Activated naive CD4-positive, alpha-beta T cell treated with anti-CD3 and anti-CD28 coated beads, Interleukin-2, amount 50 U/mL, for 24 hours (primary cell): ENCODE measurements at regions not wholly inside any gene's neighbourhood (a gene's known extent, or its start where the extent isn't known, plus 50 kb on each side); places are given as distances from the start of the nearest gene placed in this dataset.
"Not testable (repeated sequence)": the region's sequence is repeated elsewhere in the genome, so short reads cannot be mapped to it uniquely, and the experiment has no call there.

ENCODE experiments used
- H3K27ac Mint-ChIP-seq: one replicate; pipeline ENCODE4 v1.8.0; 2021; ENCODE audit warnings: mild to moderate bottlenecking, mixed read lengths
- H3K27me3 Mint-ChIP-seq: one replicate; pipeline ENCODE4 v1.8.0; 2021; ENCODE audit warnings: mixed read lengths
- H3K36me3 Mint-ChIP-seq: one replicate; pipeline ENCODE4 v1.8.0; 2021; ENCODE audit warnings: mixed read lengths
- H3K4me1 Mint-ChIP-seq: one replicate; pipeline ENCODE4 v1.8.0; 2021; ENCODE audit warnings: mixed read lengths
- H3K4me3 Mint-ChIP-seq: one replicate; pipeline ENCODE4 v1.8.0; 2021; ENCODE audit warnings: mild to moderate bottlenecking, mixed read lengths
- H3K9me3 Mint-ChIP-seq: one replicate; pipeline ENCODE4 v1.8.0; 2021; ENCODE audit warnings: mixed read lengths

- no peak overlapping the region for H3K27ac Mint-ChIP-seq
- H3K36me3 Mint-ChIP-seq = no peaks in the 10 kb centered on the region
- H3K4me1 Mint-ChIP-seq = peaks cover 6% of the 10 kb centered on the region
- no peak overlapping the region for H3K4me3 Mint-ChIP-seq
- H3K27me3 Mint-ChIP-seq = no peaks in the 10 kb centered on the region
- no peaks in the 10 kb centered on the region for H3K9me3 Mint-ChIP-seq
These were observed 211.9 kb upstream of the IRF2BP2 start for GRCh38 chr1:234821840-234822239.

DNA sequence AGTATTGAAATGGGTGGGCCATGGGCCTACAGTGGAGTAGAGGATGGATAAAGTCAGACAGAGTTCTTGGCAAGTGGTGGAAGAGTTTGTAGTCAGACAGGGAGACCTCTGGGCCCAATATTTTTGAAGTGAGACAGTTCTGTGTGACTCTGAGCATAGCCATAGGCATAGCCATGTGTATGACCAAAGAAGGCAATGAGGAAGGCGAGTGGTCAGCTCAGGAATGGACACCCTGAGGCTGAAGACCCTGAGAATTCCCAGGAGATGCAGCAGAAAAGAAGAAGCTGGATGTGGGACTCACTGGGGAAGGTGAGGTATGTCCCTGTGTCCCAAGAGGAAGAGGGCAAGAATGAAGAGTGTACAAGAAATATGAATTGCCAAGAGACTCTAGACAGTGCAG lies 210.6 kb upstream of the IRF2BP2 start:
- Mint-ChIP-seq H3K27me3 (no peaks in the 10 kb centered on the region), H3K9me3 (no peaks in the 10 kb centered on the region), H3K27ac (no peak overlapping the region), H3K4me3 (no peak overlapping the region), H3K4me1 (peaks cover 4% of the 10 kb centered on the region), H3K36me3 (no peaks in the 10 kb centered on the region)

DNA sequence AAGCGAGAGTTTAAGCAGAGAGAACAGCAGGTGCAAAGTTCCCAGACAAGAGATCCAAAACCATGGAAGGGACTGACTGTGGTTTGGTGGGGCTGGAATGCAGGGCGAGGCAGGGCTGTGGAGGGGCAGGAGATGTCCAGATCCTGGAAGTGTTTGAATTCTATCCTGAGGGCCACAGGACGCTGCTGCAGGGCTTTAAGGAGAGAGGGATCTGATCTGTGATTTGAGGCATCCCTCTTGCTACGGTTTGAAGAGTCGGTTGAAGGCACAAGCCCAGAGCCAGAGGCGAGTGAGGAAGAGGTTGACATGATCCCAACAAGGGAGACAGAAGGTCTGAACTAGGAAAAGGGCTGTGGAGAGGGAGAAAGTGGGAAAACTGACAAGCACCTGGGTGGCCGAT lies 209.9 kb upstream of the IRF2BP2 start:
- H3K27me3 Mint-ChIP-seq, H3K36me3 Mint-ChIP-seq, H3K27ac Mint-ChIP-seq, H3K9me3 Mint-ChIP-seq, H3K4me3 Mint-ChIP-seq, H3K4me1 Mint-ChIP-seq: not testable (repeated sequence)

- not testable (repeated sequence) for H3K9me3 Mint-ChIP-seq, H3K4me1 Mint-ChIP-seq, H3K27me3 Mint-ChIP-seq, H3K4me3 Mint-ChIP-seq, H3K36me3 Mint-ChIP-seq, H3K27ac Mint-ChIP-seq
These were observed 208.0 kb upstream of the IRF2BP2 start for GRCh38 chr1:234818040-234818387.

- H3K9me3 Mint-ChIP-seq, H3K4me1 Mint-ChIP-seq, H3K36me3 Mint-ChIP-seq, H3K27ac Mint-ChIP-seq, H3K27me3 Mint-ChIP-seq, H3K4me3 Mint-ChIP-seq: not testable (repeated sequence)
These were observed 207.5 kb upstream of the IRF2BP2 start for GRCh38 chr1:234817313-234818039.

DNA sequence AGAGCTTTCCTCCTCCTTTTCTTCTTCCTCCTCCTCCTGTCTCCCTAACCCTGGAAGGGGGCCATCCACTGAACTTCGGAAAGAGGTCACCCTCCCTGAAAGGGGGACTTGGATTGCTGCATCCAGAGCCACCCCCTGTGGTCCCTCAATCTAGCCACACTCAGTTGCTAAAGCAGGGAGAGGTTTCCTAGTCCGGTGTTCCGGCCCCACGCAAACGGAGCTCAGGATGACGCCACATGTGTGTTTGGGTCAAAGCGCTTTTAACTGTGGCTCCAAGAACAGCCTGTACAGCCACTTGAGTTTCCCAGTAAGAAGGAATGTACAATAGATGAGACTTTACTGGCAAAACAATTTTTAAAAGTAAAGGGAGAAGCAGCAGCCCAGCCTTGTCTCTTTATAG lies 206.9 kb upstream of the IRF2BP2 start:
- not testable (repeated sequence) for H3K9me3 Mint-ChIP-seq, H3K4me3 Mint-ChIP-seq, H3K36me3 Mint-ChIP-seq, H3K4me1 Mint-ChIP-seq, H3K27me3 Mint-ChIP-seq, H3K27ac Mint-ChIP-seq

GRCh38 chr1:234816186-234816851 lies 206.3 kb upstream of the IRF2BP2 start:
- not testable (repeated sequence) for H3K27ac Mint-ChIP-seq, H3K9me3 Mint-ChIP-seq, H3K27me3 Mint-ChIP-seq, H3K4me1 Mint-ChIP-seq, H3K4me3 Mint-ChIP-seq, H3K36me3 Mint-ChIP-seq

- not testable (repeated sequence) for H3K4me3 Mint-ChIP-seq, H3K27me3 Mint-ChIP-seq, H3K27ac Mint-ChIP-seq, H3K4me1 Mint-ChIP-seq, H3K9me3 Mint-ChIP-seq, H3K36me3 Mint-ChIP-seq
These were observed 205.4 kb upstream of the IRF2BP2 start for GRCh38 chr1:234815295-234815815.

DNA sequence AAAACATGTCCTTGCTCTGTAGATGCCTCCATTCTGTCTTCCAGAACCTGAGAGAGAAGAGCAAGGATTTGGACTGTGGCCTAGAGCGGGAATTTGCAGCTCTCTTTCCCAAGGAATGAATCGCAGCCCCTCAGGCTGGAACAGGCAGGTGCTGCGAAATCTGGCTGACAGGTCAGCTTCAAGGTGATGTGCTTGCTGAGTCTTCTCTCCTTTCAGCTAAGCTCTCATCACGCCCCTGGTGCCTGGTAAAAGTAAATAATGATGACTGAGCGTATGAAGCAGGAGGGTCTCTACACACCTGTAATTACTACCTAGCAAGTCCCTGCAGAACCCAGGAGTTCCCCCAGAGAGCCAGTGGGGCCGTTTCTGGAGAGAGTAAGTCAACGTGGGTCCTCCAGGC lies 204.3 kb upstream of the IRF2BP2 start:
- H3K27me3 Mint-ChIP-seq, H3K36me3 Mint-ChIP-seq, H3K4me3 Mint-ChIP-seq, H3K4me1 Mint-ChIP-seq, H3K9me3 Mint-ChIP-seq, H3K27ac Mint-ChIP-seq: not testable (repeated sequence)

- H3K4me3 Mint-ChIP-seq, H3K27ac Mint-ChIP-seq, H3K9me3 Mint-ChIP-seq, H3K36me3 Mint-ChIP-seq, H3K27me3 Mint-ChIP-seq, H3K4me1 Mint-ChIP-seq: not testable (repeated sequence)
These were observed 201.8 kb upstream of the IRF2BP2 start for GRCh38 chr1:234811824-234812223.

- H3K4me1 Mint-ChIP-seq, H3K36me3 Mint-ChIP-seq, H3K4me3 Mint-ChIP-seq, H3K27ac Mint-ChIP-seq, H3K9me3 Mint-ChIP-seq, H3K27me3 Mint-ChIP-seq: not testable (repeated sequence)
These were observed 200.7 kb upstream of the IRF2BP2 start for GRCh38 chr1:234810726-234811125.

GRCh38 chr1:234809854-234810245 lies 199.9 kb upstream of the IRF2BP2 start:
- H3K9me3 Mint-ChIP-seq, H3K27ac Mint-ChIP-seq, H3K4me1 Mint-ChIP-seq, H3K27me3 Mint-ChIP-seq, H3K4me3 Mint-ChIP-seq, H3K36me3 Mint-ChIP-seq: not testable (repeated sequence)

- H3K4me1 Mint-ChIP-seq, H3K27ac Mint-ChIP-seq, H3K27me3 Mint-ChIP-seq, H3K9me3 Mint-ChIP-seq, H3K4me3 Mint-ChIP-seq, H3K36me3 Mint-ChIP-seq: not testable (repeated sequence)
These were observed 199.2 kb upstream of the IRF2BP2 start for GRCh38 chr1:234808943-234809853.

DNA sequence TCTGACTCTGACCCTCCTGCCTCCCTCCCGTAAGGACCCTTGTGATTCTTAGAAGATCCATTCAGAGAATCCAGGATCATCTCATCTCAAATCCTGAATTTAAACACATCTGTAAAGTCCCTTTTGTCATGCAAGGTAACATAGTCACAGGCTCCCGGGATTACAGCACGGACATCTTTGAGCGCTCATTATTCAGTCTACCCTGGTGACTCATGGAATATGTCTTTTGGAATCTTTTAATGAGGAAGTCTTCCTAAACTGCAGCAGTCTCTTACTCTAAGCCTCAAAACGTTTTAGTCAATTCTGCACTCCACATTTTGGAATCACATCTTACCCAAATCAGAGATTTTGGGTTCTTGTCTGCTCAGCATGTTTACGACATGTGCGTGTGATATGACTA lies 198.5 kb upstream of the IRF2BP2 start:
- H3K27ac Mint-ChIP-seq, H3K4me1 Mint-ChIP-seq, H3K27me3 Mint-ChIP-seq, H3K4me3 Mint-ChIP-seq, H3K9me3 Mint-ChIP-seq, H3K36me3 Mint-ChIP-seq: not testable (repeated sequence)

DNA sequence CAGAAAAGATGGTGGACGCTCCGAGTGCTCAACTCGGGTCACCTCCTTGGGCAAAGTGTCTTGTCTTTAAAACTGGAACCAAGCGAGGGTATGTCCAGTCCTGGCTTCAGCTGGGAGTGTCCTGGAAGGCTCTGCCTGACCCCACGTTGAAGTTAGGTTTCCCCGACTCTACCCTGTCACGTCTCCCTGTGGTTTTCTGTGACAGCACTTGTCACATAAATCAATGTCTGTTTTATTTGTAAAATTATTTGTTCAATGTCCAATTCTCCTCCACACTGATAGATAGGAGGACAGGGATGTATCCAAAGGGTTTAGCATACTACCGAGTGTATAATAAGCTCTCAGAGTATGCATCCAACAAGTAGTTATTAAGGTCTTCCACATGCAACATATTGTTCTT lies 197.7 kb upstream of the IRF2BP2 start:
- not testable (repeated sequence) for H3K36me3 Mint-ChIP-seq, H3K4me1 Mint-ChIP-seq, H3K27me3 Mint-ChIP-seq, H3K9me3 Mint-ChIP-seq, H3K27ac Mint-ChIP-seq, H3K4me3 Mint-ChIP-seq

DNA sequence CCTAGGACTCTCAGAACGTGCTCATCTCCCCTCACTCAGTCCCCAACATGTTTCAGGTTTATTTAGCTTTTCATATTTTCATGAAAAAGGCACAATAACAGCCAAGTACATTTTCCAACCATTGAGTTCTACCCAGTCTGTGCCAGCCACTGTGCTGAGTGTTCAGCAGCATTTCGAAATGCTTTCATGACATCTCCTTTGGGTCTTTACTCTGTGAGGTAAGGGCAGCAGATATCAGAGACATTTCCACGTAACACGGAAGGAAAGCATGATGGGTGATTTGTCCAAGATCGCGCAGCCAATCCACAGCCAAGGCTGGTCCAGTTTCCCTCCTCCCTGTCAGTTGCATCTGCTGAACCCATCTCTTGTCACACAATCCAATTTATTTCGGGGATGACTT lies 192.6 kb upstream of the IRF2BP2 start:
- not testable (repeated sequence) for H3K27me3 Mint-ChIP-seq, H3K4me3 Mint-ChIP-seq, H3K4me1 Mint-ChIP-seq, H3K27ac Mint-ChIP-seq, H3K36me3 Mint-ChIP-seq, H3K9me3 Mint-ChIP-seq
